ENCODE measurements at regions not wholly inside any gene's neighbourhood (a gene's known extent, or its start where the extent isn't known, plus 50 kb on each side); places are given as distances from the start of the nearest gene placed in this dataset.

DNA sequence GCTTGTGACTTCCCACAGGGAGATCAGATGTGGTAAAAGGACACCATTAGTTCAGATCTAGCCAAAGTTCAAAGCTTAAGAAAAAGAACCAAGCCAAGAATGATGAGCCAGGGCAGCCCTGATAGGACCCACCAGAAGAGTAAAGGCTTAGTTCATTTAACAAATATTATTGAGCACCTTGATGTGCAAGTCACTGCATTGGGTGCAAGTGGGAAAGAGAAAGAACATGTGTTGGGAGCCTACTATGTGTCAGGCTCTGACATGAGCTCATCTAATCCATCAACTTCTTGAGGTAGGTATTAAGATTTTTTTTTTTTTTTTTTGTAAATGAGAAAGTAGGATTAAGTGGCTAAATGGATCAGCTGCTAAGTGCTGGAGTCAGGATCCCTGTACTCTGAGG lies 53.4 kb upstream of the PIAS1 start:
- Histone ChIP-seq H3K4me3 (replicated peaks in 1 of 4; ENCODE audit: control extremely low read depth in 1 of 4, insufficient read depth in 1 of 4, low read depth in 3 of 4, low read length in 4 of 4) (no peak overlapping the region), H3K4me1 (ENCODE audit: control insufficient read depth, extremely low read depth, insufficient read depth, low read length) (peaks cover 5% of the 10 kb centered on the region), H4K20me1 (ENCODE audit: control insufficient read depth, extremely low read depth, insufficient read depth, low read length) (no peaks in the 10 kb centered on the region)

DNA sequence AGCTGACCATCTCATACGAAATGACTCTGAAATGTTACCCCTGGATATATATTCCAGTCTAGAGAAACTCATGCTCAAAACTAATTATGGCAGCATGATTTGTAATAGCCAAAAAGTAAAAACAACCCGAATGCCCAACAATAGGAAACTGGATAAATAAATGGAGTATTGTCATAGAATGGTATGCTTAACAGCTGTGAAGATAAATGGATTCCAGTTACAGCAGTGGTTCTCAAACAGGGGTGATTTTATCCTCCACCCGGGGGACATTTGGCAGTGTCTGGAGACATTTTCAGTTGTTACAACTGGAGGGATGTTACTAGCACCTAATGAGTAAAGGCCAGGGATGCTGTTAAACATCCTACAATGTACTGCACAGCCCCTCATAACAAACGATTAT lies 52.3 kb upstream of the PIAS1 start:
- H2AFZ ChIP-seq (ENCODE audit: low read length): no peak overlapping the region
- H3K36me3 ChIP-seq (ENCODE audit: control insufficient read depth, insufficient read depth, low read length): no peaks in the 10 kb centered on the region
- H3K9me3 ChIP-seq (ENCODE audit: control insufficient read depth, insufficient read depth, low read depth, low read length): no peaks in the 10 kb centered on the region
- H3K9ac ChIP-seq (ENCODE audit: insufficient read depth, low read length): no peak overlapping the region
- no peak overlapping the region for H3K4me3 ChIP-seq (replicated peaks in 1 of 4; ENCODE audit: control extremely low read depth in 1 of 4, insufficient read depth in 1 of 4, low read depth in 3 of 4, low read length in 4 of 4)
- H3K79me2 ChIP-seq (ENCODE audit: control insufficient read depth, insufficient read depth, low read length): no peaks in the 10 kb centered on the region
- DNase-seq (ENCODE audit: low read depth in 2 of 2): no peak
- no peaks in the 10 kb centered on the region for H3K27me3 ChIP-seq (ENCODE audit: control insufficient read depth, insufficient read depth, low read length)
- TF ChIP-seq EZH2 (IDR thresholded peaks at IDR 0.05; ENCODE audit: low read length, missing control alignments): no peak
- TF ChIP-seq, protein P1, sequence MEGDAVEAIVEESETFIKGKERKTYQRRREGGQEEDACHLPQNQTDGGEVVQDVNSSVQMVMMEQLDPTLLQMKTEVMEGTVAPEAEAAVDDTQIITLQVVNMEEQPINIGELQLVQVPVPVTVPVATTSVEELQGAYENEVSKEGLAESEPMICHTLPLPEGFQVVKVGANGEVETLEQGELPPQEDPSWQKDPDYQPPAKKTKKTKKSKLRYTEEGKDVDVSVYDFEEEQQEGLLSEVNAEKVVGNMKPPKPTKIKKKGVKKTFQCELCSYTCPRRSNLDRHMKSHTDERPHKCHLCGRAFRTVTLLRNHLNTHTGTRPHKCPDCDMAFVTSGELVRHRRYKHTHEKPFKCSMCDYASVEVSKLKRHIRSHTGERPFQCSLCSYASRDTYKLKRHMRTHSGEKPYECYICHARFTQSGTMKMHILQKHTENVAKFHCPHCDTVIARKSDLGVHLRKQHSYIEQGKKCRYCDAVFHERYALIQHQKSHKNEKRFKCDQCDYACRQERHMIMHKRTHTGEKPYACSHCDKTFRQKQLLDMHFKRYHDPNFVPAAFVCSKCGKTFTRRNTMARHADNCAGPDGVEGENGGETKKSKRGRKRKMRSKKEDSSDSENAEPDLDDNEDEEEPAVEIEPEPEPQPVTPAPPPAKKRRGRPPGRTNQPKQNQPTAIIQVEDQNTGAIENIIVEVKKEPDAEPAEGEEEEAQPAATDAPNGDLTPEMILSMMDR (conservative IDR thresholded peaks at IDR 0.05 in 1 of 2, IDR thresholded peaks at IDR 0.05 in 1 of 2; ENCODE audit: low read depth in 1 of 2, low read length in 2 of 2): no peak
- H3K4me2 ChIP-seq (ENCODE audit: extremely low read depth, insufficient read depth, low read length): no peak overlapping the region
- H3K4me1 ChIP-seq (ENCODE audit: control insufficient read depth, extremely low read depth, insufficient read depth, low read length): peaks cover 5% of the 10 kb centered on the region
- H3K27ac ChIP-seq (ENCODE audit: insufficient read depth, low read length): no peak overlapping the region
- no peaks in the 10 kb centered on the region for H4K20me1 ChIP-seq (ENCODE audit: control insufficient read depth, extremely low read depth, insufficient read depth, low read length)

More for the DNA sequence above, 53.4 kb upstream of the PIAS1 start:
- Histone ChIP-seq H2AFZ (ENCODE audit: low read length) (no peak overlapping the region), H3K9ac (ENCODE audit: insufficient read depth, low read length) (no peak overlapping the region), H3K36me3 (ENCODE audit: control insufficient read depth, insufficient read depth, low read length) (no peaks in the 10 kb centered on the region), H3K9me3 (ENCODE audit: control insufficient read depth, insufficient read depth, low read depth, low read length) (no peaks in the 10 kb centered on the region), H3K27ac (ENCODE audit: insufficient read depth, low read length) (no peak overlapping the region), H3K27me3 (ENCODE audit: control insufficient read depth, insufficient read depth, low read length) (no peaks in the 10 kb centered on the region), H3K79me2 (ENCODE audit: control insufficient read depth, insufficient read depth, low read length) (no peaks in the 10 kb centered on the region), H3K4me2 (ENCODE audit: extremely low read depth, insufficient read depth, low read length) (no peak overlapping the region)
- TF ChIP-seq EZH2 (IDR thresholded peaks at IDR 0.05; ENCODE audit: low read length, missing control alignments): no peak
- TF ChIP-seq, protein P1 (conservative IDR thresholded peaks at IDR 0.05 in 1 of 2, IDR thresholded peaks at IDR 0.05 in 1 of 2; ENCODE audit: low read depth in 1 of 2, low read length in 2 of 2): no peak
- no peak for DNase-seq (ENCODE audit: low read depth in 2 of 2)

DNA sequence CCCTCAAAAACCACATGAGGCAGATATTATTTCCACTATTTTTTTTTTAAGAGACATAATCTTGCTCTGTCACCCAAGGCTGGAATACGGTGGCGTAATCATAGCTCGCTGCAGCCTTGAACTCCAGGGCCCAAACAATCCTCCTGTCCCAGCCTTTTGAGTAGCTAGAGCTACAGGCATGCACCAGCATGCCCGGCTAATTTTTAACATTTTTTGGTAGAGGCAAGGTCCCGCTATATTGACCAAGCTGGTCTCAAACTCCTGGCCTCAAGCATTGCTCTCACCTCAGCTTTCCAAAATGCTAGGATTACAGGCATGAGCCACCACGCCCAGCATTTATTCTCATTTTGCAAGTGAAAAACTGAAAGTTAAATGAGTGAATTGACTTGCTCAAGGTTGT lies 50.8 kb upstream of the PIAS1 start:
- H3K27ac ChIP-seq (ENCODE audit: insufficient read depth, low read length): no peak overlapping the region
- H3K79me2 ChIP-seq (ENCODE audit: control insufficient read depth, insufficient read depth, low read length): no peaks in the 10 kb centered on the region
- no peak overlapping the region for H3K4me3 ChIP-seq (replicated peaks in 1 of 4; ENCODE audit: control extremely low read depth in 1 of 4, insufficient read depth in 1 of 4, low read depth in 3 of 4, low read length in 4 of 4)
- peaks cover 5% of the 10 kb centered on the region for H3K4me1 ChIP-seq (ENCODE audit: control insufficient read depth, extremely low read depth, insufficient read depth, low read length)
- no peak overlapping the region for H3K9ac ChIP-seq (ENCODE audit: insufficient read depth, low read length)
- H3K27me3 ChIP-seq (ENCODE audit: control insufficient read depth, insufficient read depth, low read length): no peaks in the 10 kb centered on the region
- no peaks in the 10 kb centered on the region for H3K36me3 ChIP-seq (ENCODE audit: control insufficient read depth, insufficient read depth, low read length)
- no peak overlapping the region for H2AFZ ChIP-seq (ENCODE audit: low read length)
- TF ChIP-seq EZH2 (IDR thresholded peaks at IDR 0.05; ENCODE audit: low read length, missing control alignments): no peak
- TF ChIP-seq, protein P1 (conservative IDR thresholded peaks at IDR 0.05 in 1 of 2, IDR thresholded peaks at IDR 0.05 in 1 of 2; ENCODE audit: low read depth in 1 of 2, low read length in 2 of 2): no peak
- no peaks in the 10 kb centered on the region for H3K9me3 ChIP-seq (ENCODE audit: control insufficient read depth, insufficient read depth, low read depth, low read length)
- H3K4me2 ChIP-seq (ENCODE audit: extremely low read depth, insufficient read depth, low read length): no peak overlapping the region
- no peaks in the 10 kb centered on the region for H4K20me1 ChIP-seq (ENCODE audit: control insufficient read depth, extremely low read depth, insufficient read depth, low read length)
- DNase-seq (ENCODE audit: low read depth in 2 of 2): no peak

All from fibroblast of lung (primary cell).